Naive thymus-derived CD4-positive, alpha-beta T cell (primary cell): ENCODE measurements at regions not wholly inside any gene's neighbourhood (a gene's known extent, or its start where the extent isn't known, plus 50 kb on each side); places are given as distances from the start of the nearest gene placed in this dataset.

ENCODE experiments used
- ATAC-seq: fragments of 150-1000 bp; cut with Tn5 transposase; 2 replicates; pipeline ENCODE4 v1.10.0; 2021; ENCODE audit warnings: mild to moderate bottlenecking, moderate library complexity
- CTCF ChIA-PET: fragments of 350-600 bp; sonication (Branson Sonifier 250); formaldehyde crosslinking; loops from one replicate; lab custom pipeline; 2021; ENCODE audit warnings: antibody characterized with exemption; lab: Charles Lee
- POLR2A ChIA-PET: fragments of 350-600 bp; sonication (Branson Sonifier 250); formaldehyde crosslinking; loops from one replicate; lab custom pipeline; 2021; ENCODE audit warnings: antibody characterized with exemption, inconsistent platforms; lab: Charles Lee
- DNase-seq, 9 donors: peaks; one replicate each; pipeline versions ENCODE4 v3.0.0 to v3.0.0-alpha.2; 2020 to 2022; ENCODE audit warnings: mixed read lengths in 1 of 9
- H3K27ac ChIP-seq: one replicate; pipeline ENCODE4 v1.7.0; 2013; ENCODE audit warnings: mild to moderate bottlenecking, low read depth, low read length, moderate library complexity
- H3K27me3 ChIP-seq, 2 donors: one replicate each; pipeline ENCODE4 v1.7.0; 2013; ENCODE audit warnings: low read length in 2 of 2, mild to moderate bottlenecking in 2 of 2, moderate library complexity in 2 of 2; ENCODE audit not compliant: control insufficient read depth in 2 of 2, insufficient read depth in 2 of 2
- H3K36me3 ChIP-seq, 3 experiments: 1 replicate in 2 of 3; 2 replicates in 1 of 3; pipeline ENCODE4 v1.7.0; 2013; ENCODE audit warnings: low read length in 3 of 3, mild to moderate bottlenecking in 3 of 3, moderate library complexity in 1 of 3; ENCODE audit not compliant: insufficient read depth in 3 of 3, control insufficient read depth in 2 of 3
- H3K4me1 ChIP-seq, 2 donors: one replicate each; pipeline ENCODE4 v1.7.0; 2013; ENCODE audit warnings: low read length in 2 of 2, mild to moderate bottlenecking in 2 of 2, moderate library complexity in 1 of 2; ENCODE audit not compliant: control insufficient read depth in 2 of 2, insufficient read depth in 2 of 2
- H3K4me3 ChIP-seq: 2 replicates; pipeline ENCODE4 v1.7.0; 2013; ENCODE audit warnings: mild to moderate bottlenecking, low read length
- H3K9me3 ChIP-seq, 3 experiments: 1 replicate in 2 of 3; 2 replicates in 1 of 3; pipeline ENCODE4 v1.7.0; 2013; ENCODE audit warnings: low read length in 3 of 3; ENCODE audit not compliant: control insufficient read depth in 2 of 3
- H3K27ac Mint-ChIP-seq, 9 donors: one replicate each; pipeline ENCODE4 v1.8.0; 2020 to 2022; ENCODE audit warnings: mixed read lengths in 9 of 9, mild to moderate bottlenecking in 8 of 9, moderate library complexity in 5 of 9, inconsistent platforms in 2 of 9
- H3K27me3 Mint-ChIP-seq, 5 donors: one replicate each; pipeline ENCODE4 v1.8.0; 2021 to 2022; ENCODE audit warnings: mixed read lengths in 5 of 5, mild to moderate bottlenecking in 1 of 5
- H3K36me3 Mint-ChIP-seq, 5 donors: one replicate each; pipeline ENCODE4 v1.8.0; 2020 to 2022; ENCODE audit warnings: mixed read lengths in 5 of 5, mild to moderate bottlenecking in 3 of 5, inconsistent platforms in 1 of 5
- H3K4me1 Mint-ChIP-seq, 7 donors: one replicate each; pipeline ENCODE4 v1.8.0; 2020 to 2022; ENCODE audit warnings: mixed read lengths in 7 of 7, mild to moderate bottlenecking in 3 of 7, inconsistent platforms in 1 of 7
- H3K4me3 Mint-ChIP-seq, 10 donors: one replicate each; pipeline ENCODE4 v1.8.0; 2020 to 2022; ENCODE audit warnings: mild to moderate bottlenecking in 10 of 10, mixed read lengths in 10 of 10, moderate library complexity in 6 of 10, inconsistent platforms in 2 of 10
- H3K9me3 Mint-ChIP-seq, 11 donors: one replicate each; pipeline ENCODE4 v1.8.0; 2020 to 2022; ENCODE audit warnings: mixed read lengths in 11 of 11, mild to moderate bottlenecking in 4 of 11, inconsistent platforms in 1 of 11, moderate library complexity in 1 of 11
- intact Hi-C, 2 donors: fragments of 100-400 bp; cut with micrococcal nuclease; formaldehyde crosslinking; loops; one replicate each; pipeline ENCODE4 v1.15.1; 2023

GRCh38 chr6:167588181-167588919 is 238.4 kb upstream of the AFDN start:
- peaks cover 7 to 26% (median 21%) of the 10 kb centered on the region in 5 donors for H3K27me3 Mint-ChIP-seq
- ChIA-PET POLR2A (no interaction called here), CTCF (no interaction called here)
- Histone ChIP-seq H3K9me3 (peaks cover 0 to 8% (median 0%) of the 10 kb centered on the region in 3 experiments), H3K27me3 (no peaks in the 10 kb centered on the region), H3K4me3 (no peak overlapping the region), H3K36me3 (no peaks in the 10 kb centered on the region), H3K4me1 (no peaks in the 10 kb centered on the region), H3K27ac (no peak overlapping the region)
- H3K9me3 Mint-ChIP-seq, result peaks cover 7 to 36% (median 10%) of the 10 kb centered on the region in 11 donors
- no peak overlapping the region for H3K4me3 Mint-ChIP-seq
- no peaks in the 10 kb centered on the region for H3K36me3 Mint-ChIP-seq
- intact Hi-C loops, result no loop called here
- H3K4me1 Mint-ChIP-seq, result peaks cover 0 to 2% (median 0%) of the 10 kb centered on the region in 7 donors
- no peak for ATAC-seq
- H3K27ac Mint-ChIP-seq, result no peak overlapping the region
- DNase-seq, result no peak

GRCh38 chr6:167588920-167589614 is 237.6 kb upstream of the AFDN start:
- intact Hi-C loops, result no loop called here
- POLR2A ChIA-PET, result no interaction called here

GRCh38 chr6:167589615-167589940 is 237.1 kb upstream of the AFDN start:
- Histone ChIP-seq H3K9me3 (peaks cover 0 to 5% (median 0%) of the 10 kb centered on the region in 3 experiments), H3K4me1 (no peaks in the 10 kb centered on the region), H3K4me3 (no peak overlapping the region), H3K27me3 (no peaks in the 10 kb centered on the region), H3K27ac (no peak overlapping the region), H3K36me3 (no peaks in the 10 kb centered on the region)
- Mint-ChIP-seq H3K9me3 (peaks cover 2 to 25% (median 9%) of the 10 kb centered on the region in 11 donors), H3K4me3 (no peak overlapping the region), H3K36me3 (no peaks in the 10 kb centered on the region), H3K27me3 (peaks cover 7 to 20% (median 13%) of the 10 kb centered on the region in 5 donors), H3K27ac (no peak overlapping the region), H3K4me1 (peaks cover 0 to 2% (median 0%) of the 10 kb centered on the region in 7 donors)
- ATAC-seq, result no peak
- ChIA-PET CTCF (no interaction called here), POLR2A (no interaction called here)
- DNase-seq, result no peak
- intact Hi-C loops, result no loop called here

More at GRCh38 chr6:167588920-167589614, 237.6 kb upstream of the AFDN start:
- no peak overlapping the region for H3K4me3 ChIP-seq
- H3K36me3 Mint-ChIP-seq, result no peaks in the 10 kb centered on the region
- no peaks in the 10 kb centered on the region for H3K27me3 ChIP-seq
- H3K27me3 Mint-ChIP-seq, result peaks cover 7 to 22% (median 17%) of the 10 kb centered on the region in 5 donors
- H3K36me3 ChIP-seq, result no peaks in the 10 kb centered on the region
- CTCF ChIA-PET, result no interaction called here
- H3K4me3 Mint-ChIP-seq, result no peak overlapping the region
- H3K9me3 Mint-ChIP-seq, result peaks cover 2 to 29% (median 10%) of the 10 kb centered on the region in 11 donors
- no peaks in the 10 kb centered on the region for H3K4me1 ChIP-seq
- H3K27ac ChIP-seq, result no peak overlapping the region
- no peak for ATAC-seq
- peaks cover 0 to 2% (median 0%) of the 10 kb centered on the region in 7 donors for H3K4me1 Mint-ChIP-seq
- no peak for DNase-seq
- no peak overlapping the region for H3K27ac Mint-ChIP-seq
- peaks cover 0 to 5% (median 0%) of the 10 kb centered on the region in 3 experiments for H3K9me3 ChIP-seq

GRCh38 chr6:167590193-167590592 is 236.5 kb upstream of the AFDN start:
- no peak for DNase-seq
- no peaks in the 10 kb centered on the region for H3K27me3 ChIP-seq
- intact Hi-C loops, result no loop called here
- ChIA-PET CTCF (no interaction called here), POLR2A (no interaction called here)
- peaks cover 0 to 5% (median 0%) of the 10 kb centered on the region in 3 experiments for H3K9me3 ChIP-seq
- Mint-ChIP-seq H3K27ac (no peak overlapping the region), H3K9me3 (peaks cover 2 to 18% (median 8%) of the 10 kb centered on the region in 11 donors), H3K36me3 (no peaks in the 10 kb centered on the region), H3K4me1 (peaks cover 0 to 2% (median 0%) of the 10 kb centered on the region in 7 donors), H3K4me3 (no peak overlapping the region), H3K27me3 (peaks cover 7 to 16% (median 10%) of the 10 kb centered on the region in 5 donors)
- ATAC-seq, result peak; percentile 16
- H3K27ac ChIP-seq, result no peak overlapping the region
- no peaks in the 10 kb centered on the region for H3K36me3 ChIP-seq
- no peaks in the 10 kb centered on the region for H3K4me1 ChIP-seq
- H3K4me3 ChIP-seq, result no peak overlapping the region
